Left lung (tissue), 4 donors: ENCODE measurements at regions not wholly inside any gene's neighbourhood (a gene's known extent, or its start where the extent isn't known, plus 50 kb on each side); places are given as distances from the start of the nearest gene placed in this dataset.

ENCODE experiments used
- ATAC-seq: fragments of 200-7000 bp; cut with Tn5 transposase; one replicate; pipeline ENCODE4 v1.9.1; 2020; ENCODE audit warnings: moderate library complexity
- DNase-seq, 4 donors: peaks; one replicate each; pipeline ENCODE4 v3.0.0-alpha.2; 2013 to 2020
- H3K27ac ChIP-seq, 2 donors: fragments of 200-600 bp; sonication (generic) in 1 of 2; one replicate each; pipeline versions ENCODE4 v1.5.0 to v1.8.0; 2020 to 2021
- H3K27me3 ChIP-seq, 2 donors: fragments of 200-600 bp; sonication (generic) in 1 of 2; one replicate each; pipeline versions ENCODE4 v1.5.0 to v1.8.0; 2020 to 2021
- H3K36me3 ChIP-seq, 2 donors: fragments of 200-600 bp; sonication (generic) in 1 of 2; one replicate each; pipeline versions ENCODE4 v1.5.0 to v1.8.0; 2020 to 2021
- H3K4me1 ChIP-seq, 2 donors: fragments of 200-600 bp; one replicate each; pipeline ENCODE4 v1.8.0; 2021
- H3K4me3 ChIP-seq, 2 donors: fragments of 200-600 bp; sonication (generic) in 1 of 2; one replicate each; pipeline versions ENCODE4 v1.5.0 to v1.8.0; 2020 to 2021; ENCODE audit warnings: mild to moderate bottlenecking in 1 of 2
- H3K9me3 ChIP-seq, 2 donors: fragments of 200-600 bp; sonication (generic) in 1 of 2; one replicate each; pipeline versions ENCODE4 v1.5.0 to v1.8.0; 2020 to 2021
- CTCF ChIP-seq, 2 donors: fragments of 200-600 bp; sonication (generic) in 1 of 2; IDR thresholded peaks; one replicate each; pipeline versions ENCODE4 v1.5.0 to v1.8.0; 2021; ENCODE audit warnings: antibody characterized with exemption in 2 of 2
- intact Hi-C, 2 donors: fragments of 100-400 bp; cut with DNase I; formaldehyde crosslinking; loops; one replicate each; pipeline versions ENCODE4 v1.11.2 to v1.14.2; 2022
- donor health status: DM: no; HTN: yes; CAD: no.
- donor health status: DM: no; HTN: no; CAD: no.

GRCh38 chr3:72331076-72331475, 517.2 kb downstream of the SHQ1 start:
- TF ChIP-seq CTCF (IDR thresholded peaks at IDR 0.05), result no peak
- DNase-seq (no peak), ATAC-seq (no peak)
- Histone ChIP-seq H3K4me1 (peaks cover 0 to 10% of the 10 kb centered on the region in 2 donors), H3K9me3 (no peaks in the 10 kb centered on the region), H3K27me3 (no peaks in the 10 kb centered on the region), H3K27ac (no peak overlapping the region), H3K4me3 (no peak overlapping the region), H3K36me3 (no peaks in the 10 kb centered on the region)
- intact Hi-C loops, result no loop called here

- no peak overlapping the region for H3K4me3 ChIP-seq
- peak; percentile 38 for ATAC-seq
- H3K36me3 ChIP-seq, result no peaks in the 10 kb centered on the region
- no peak overlapping the region for H3K27ac ChIP-seq
- no peak for TF ChIP-seq CTCF (IDR thresholded peaks at IDR 0.05)
- H3K4me1 ChIP-seq, result peaks cover 0 to 10% of the 10 kb centered on the region in 2 donors
- intact Hi-C loops, result no loop called here
- no peaks in the 10 kb centered on the region for H3K27me3 ChIP-seq
- no peaks in the 10 kb centered on the region for H3K9me3 ChIP-seq
- peak in 1 of 4 donors; percentile 70 for DNase-seq
These were observed 518.9 kb downstream of the SHQ1 start for GRCh38 chr3:72329354-72329753.

GRCh38 chr3:72328755-72329277, 519.4 kb downstream of the SHQ1 start:
- TF ChIP-seq CTCF (IDR thresholded peaks at IDR 0.05), result no peak
- H3K36me3 ChIP-seq, result no peaks in the 10 kb centered on the region
- H3K27ac ChIP-seq, result no peak overlapping the region
- intact Hi-C loops, result no loop called here
- H3K4me1 ChIP-seq, result peaks cover 0 to 10% of the 10 kb centered on the region in 2 donors
- no peaks in the 10 kb centered on the region for H3K27me3 ChIP-seq
- H3K9me3 ChIP-seq, result no peaks in the 10 kb centered on the region
- ATAC-seq, result no peak
- H3K4me3 ChIP-seq, result no peak overlapping the region
- no peak for DNase-seq

GRCh38 chr3:72327008-72327407, 521.2 kb downstream of the SHQ1 start:
- peaks cover 0 to 10% of the 10 kb centered on the region in 2 donors for H3K4me1 ChIP-seq
- intact Hi-C loops, result no loop called here
- H3K36me3 ChIP-seq, result no peaks in the 10 kb centered on the region
- no peaks in the 10 kb centered on the region for H3K9me3 ChIP-seq
- no peak overlapping the region for H3K4me3 ChIP-seq
- H3K27me3 ChIP-seq, result no peaks in the 10 kb centered on the region
- DNase-seq (no peak), ATAC-seq (no peak)
- no peak overlapping the region for H3K27ac ChIP-seq
- no peak for TF ChIP-seq CTCF (IDR thresholded peaks at IDR 0.05)

GRCh38 chr3:72324253-72324811, 523.9 kb downstream of the SHQ1 start:
- intact Hi-C loops, result no loop called here
- no peaks in the 10 kb centered on the region for H3K9me3 ChIP-seq
- peaks cover 0 to 3% of the 10 kb centered on the region in 2 donors for H3K4me1 ChIP-seq
- TF ChIP-seq CTCF (IDR thresholded peaks at IDR 0.05), result no peak
- no peak overlapping the region for H3K4me3 ChIP-seq
- ATAC-seq (no peak), DNase-seq (no peak)
- H3K27ac ChIP-seq, result no peak overlapping the region
- H3K27me3 ChIP-seq, result no peaks in the 10 kb centered on the region
- no peaks in the 10 kb centered on the region for H3K36me3 ChIP-seq
